Neural progenitor cell (in vitro differentiated cells): ENCODE measurements at regions not wholly inside any gene's neighbourhood (a gene's known extent, or its start where the extent isn't known, plus 50 kb on each side); places are given as distances from the start of the nearest gene placed in this dataset.

Experiments used
- DNase-seq: peaks from one replicate; pipeline ENCODE4 v3.0.0-alpha.2; 2016; ENCODE audit warnings: low spot score
- H2AFZ ChIP-seq: fragments of 200-600 bp; sonication (generic); replicated peaks from 2 replicates; pipeline ENCODE4 v1.6.1; 2016; ENCODE audit warnings: antibody characterized with exemption
- H3F3A ChIP-seq: fragments of 200-600 bp; sonication (generic); 2 replicates; pipeline ENCODE4 v1.6.1; 2016; ENCODE audit warnings: antibody characterized with exemption, low read depth
- H3K27ac ChIP-seq: fragments of 200-600 bp; sonication (generic); 2 replicates; pipeline ENCODE4 v1.5.1; 2016; ENCODE audit warnings: mild to moderate bottlenecking
- H3K27me3 ChIP-seq: fragments of 200-600 bp; sonication (generic); 2 replicates; pipeline ENCODE4 v1.6.1; 2016; ENCODE audit warnings: mild to moderate bottlenecking, moderate library complexity
- H3K36me3 ChIP-seq: fragments of 200-600 bp; sonication (generic); 2 replicates; pipeline ENCODE4 v1.5.1; 2016
- H3K4me1 ChIP-seq: fragments of 200-600 bp; sonication (generic); 2 replicates; pipeline ENCODE4 v1.6.1; 2016; ENCODE audit warnings: mixed run types
- H3K4me2 ChIP-seq: fragments of 200-600 bp; sonication (generic); 2 replicates; pipeline ENCODE4 v1.6.1; 2016
- H3K4me3 ChIP-seq: fragments of 200-600 bp; sonication (generic); 2 replicates; pipeline ENCODE4 v1.5.1; 2016
- H3K79me2 ChIP-seq: fragments of 200-600 bp; sonication (generic); 2 replicates; pipeline ENCODE4 v1.6.1; 2016; ENCODE audit warnings: low read depth
- H3K9ac ChIP-seq: fragments of 200-600 bp; sonication (generic); 2 replicates; pipeline ENCODE4 v1.6.1; 2016
- H3K9me3 ChIP-seq: fragments of 200-600 bp; sonication (generic); 2 replicates; pipeline ENCODE4 v1.5.1; 2016; ENCODE audit warnings: low read depth
- H4K20me1 ChIP-seq: fragments of 200-600 bp; sonication (generic); 2 replicates; pipeline ENCODE4 v1.6.1; 2016; ENCODE audit warnings: low read depth
- H3K27ac Mint-ChIP-seq: 3 replicates; pipeline ENCODE4 v1.8.0; 2021; ENCODE audit warnings: mixed read lengths
- H3K27me3 Mint-ChIP-seq: 2 replicates; pipeline ENCODE4 v1.8.0; 2022; ENCODE audit warnings: low read depth, mild to moderate bottlenecking, inconsistent platforms, moderate library complexity, mixed read lengths; ENCODE audit not compliant: insufficient read depth
- H3K36me3 Mint-ChIP-seq: 3 replicates; pipeline ENCODE4 v1.8.0; 2021; ENCODE audit warnings: mixed read lengths
- H3K4me1 Mint-ChIP-seq: 3 replicates; pipeline ENCODE4 v1.8.0; 2021; ENCODE audit warnings: mixed read lengths
- H3K4me3 Mint-ChIP-seq: 3 replicates; pipeline ENCODE4 v1.8.0; 2021; ENCODE audit warnings: mild to moderate bottlenecking, moderate library complexity, mixed read lengths
- H3K9me3 Mint-ChIP-seq: 3 replicates; pipeline ENCODE4 v1.8.0; 2020; ENCODE audit warnings: mixed read lengths
- CTCF ChIP-seq: fragments of 200-600 bp; sonication (generic); IDR thresholded peaks from 2 replicates; pipeline ENCODE4 v1.5.1; 2017; ENCODE audit warnings: antibody characterized with exemption, mild to moderate bottlenecking
- EZH2 ChIP-seq: fragments of 200-600 bp; sonication (generic); IDR thresholded peaks from 2 replicates; pipeline ENCODE4 v1.6.1; 2017; ENCODE audit warnings: antibody characterized with exemption, mild to moderate bottlenecking, moderate library complexity
- EZH2phosphoT487 ChIP-seq: fragments of 200-600 bp; sonication (generic); IDR thresholded peaks from 2 replicates; pipeline ENCODE4 v1.6.1; 2017; ENCODE audit warnings: antibody characterized with exemption

DNA sequence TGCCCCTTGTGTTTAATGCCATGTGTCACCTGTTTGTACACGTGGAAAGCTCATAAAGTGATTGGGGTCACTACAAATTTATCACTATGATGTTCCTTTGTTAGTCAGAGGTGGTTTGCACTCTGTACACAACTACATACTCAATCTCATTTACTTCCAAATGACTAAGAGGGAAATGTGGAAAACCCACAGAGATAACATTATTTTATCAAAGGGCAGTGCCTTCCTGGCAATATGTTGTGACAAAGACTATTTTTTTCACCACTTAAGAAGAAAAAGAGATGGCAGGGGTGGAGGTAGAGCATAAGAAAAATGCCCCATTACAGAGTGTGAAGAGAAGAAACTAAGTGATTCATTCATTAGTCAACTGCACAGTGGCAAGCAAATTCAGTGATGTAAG is 1064.1 kb upstream of the FLRT2 start:
- no peaks in the 10 kb centered on the region for H3F3A ChIP-seq
- no peaks in the 10 kb centered on the region for H4K20me1 ChIP-seq
- no peak overlapping the region for H3K27ac Mint-ChIP-seq
- H3K36me3 ChIP-seq = no peaks in the 10 kb centered on the region
- H3K36me3 Mint-ChIP-seq = no peaks in the 10 kb centered on the region
- H3K9ac ChIP-seq = no peak overlapping the region
- H2AFZ ChIP-seq = no peak overlapping the region
- no peaks in the 10 kb centered on the region for H3K27me3 Mint-ChIP-seq
- no peaks in the 10 kb centered on the region for H3K9me3 Mint-ChIP-seq
- peaks cover 5% of the 10 kb centered on the region for H3K4me1 Mint-ChIP-seq
- H3K27ac ChIP-seq = no peak overlapping the region
- H3K79me2 ChIP-seq = no peaks in the 10 kb centered on the region
- no peak overlapping the region for H3K4me3 Mint-ChIP-seq
- no peak overlapping the region for H3K4me2 ChIP-seq
- no peak for DNase-seq
- TF ChIP-seq CTCF = no peak
- TF ChIP-seq EZH2 = no peak
- no peak for TF ChIP-seq EZH2phosphoT487
- no peaks in the 10 kb centered on the region for H3K27me3 ChIP-seq
- H3K4me1 ChIP-seq = no peaks in the 10 kb centered on the region
- H3K9me3 ChIP-seq = no peaks in the 10 kb centered on the region
- H3K4me3 ChIP-seq = no peak overlapping the region

GRCh38 chr14:84468153-84468552 is 1061.8 kb upstream of the FLRT2 start:
- no peak overlapping the region for H3K9ac ChIP-seq
- no peaks in the 10 kb centered on the region for H4K20me1 ChIP-seq
- Mint-ChIP-seq H3K27ac (no peak overlapping the region), H3K36me3 (no peaks in the 10 kb centered on the region), H3K4me1 (no peaks in the 10 kb centered on the region), H3K4me3 (no peak overlapping the region), H3K9me3 (no peaks in the 10 kb centered on the region), H3K27me3 (no peaks in the 10 kb centered on the region)
- H3F3A ChIP-seq = no peaks in the 10 kb centered on the region
- TF ChIP-seq EZH2phosphoT487 (no peak), EZH2 (no peak), CTCF (no peak)
- H3K4me1 ChIP-seq = no peaks in the 10 kb centered on the region
- no peaks in the 10 kb centered on the region for H3K9me3 ChIP-seq
- no peaks in the 10 kb centered on the region for H3K79me2 ChIP-seq
- H2AFZ ChIP-seq = no peak overlapping the region
- no peak overlapping the region for H3K4me2 ChIP-seq
- no peak for DNase-seq
- no peaks in the 10 kb centered on the region for H3K27me3 ChIP-seq
- no peaks in the 10 kb centered on the region for H3K36me3 ChIP-seq
- no peak overlapping the region for H3K27ac ChIP-seq
- no peak overlapping the region for H3K4me3 ChIP-seq

- no peaks in the 10 kb centered on the region for H3K27me3 Mint-ChIP-seq
- H3K4me1 Mint-ChIP-seq = peaks cover 5% of the 10 kb centered on the region
These were observed 1051.9 kb upstream of the FLRT2 start for GRCh38 chr14:84477996-84478395.

More at GRCh38 chr14:84477996-84478395, 1051.9 kb upstream of the FLRT2 start:
- H3K4me2 ChIP-seq = no peak overlapping the region
- H3K4me1 ChIP-seq = peaks cover 14% of the 10 kb centered on the region
- Mint-ChIP-seq H3K4me3 (no peak overlapping the region), H3K9me3 (no peaks in the 10 kb centered on the region), H3K36me3 (no peaks in the 10 kb centered on the region), H3K27ac (no peak overlapping the region)
- no peak overlapping the region for H3K27ac ChIP-seq
- H4K20me1 ChIP-seq = no peaks in the 10 kb centered on the region
- H3K27me3 ChIP-seq = no peaks in the 10 kb centered on the region
- no peak overlapping the region for H3K9ac ChIP-seq
- H3K9me3 ChIP-seq = no peaks in the 10 kb centered on the region
- H3F3A ChIP-seq = peaks cover 5% of the 10 kb centered on the region
- TF ChIP-seq EZH2 (no peak), EZH2phosphoT487 (no peak), CTCF (no peak)
- H2AFZ ChIP-seq = no peak overlapping the region
- H3K36me3 ChIP-seq = no peaks in the 10 kb centered on the region
- H3K79me2 ChIP-seq = no peaks in the 10 kb centered on the region
- no peak overlapping the region for H3K4me3 ChIP-seq
- DNase-seq = no peak
